GM06990 (cell line): ENCODE measurements at regions not wholly inside any gene's neighbourhood (a gene's known extent, or its start where the extent isn't known, plus 50 kb on each side); places are given as distances from the start of the nearest gene placed in this dataset.

Experiments
- DNase-seq: peaks from one replicate; pipeline ENCODE4 v3.0.0-alpha.2; 2011; ENCODE audit not compliant: insufficient read length; ENCODE audit errors: extremely low read depth
- H3K27me3 ChIP-seq: replicated peaks from 2 replicates; pipeline ENCODE4 v1.6.0; 2011; ENCODE audit warnings: low read length; ENCODE audit not compliant: control insufficient read depth, insufficient read depth
- H3K36me3 ChIP-seq: 2 replicates; pipeline ENCODE4 v1.5.1; 2011; ENCODE audit warnings: low read length; ENCODE audit not compliant: control insufficient read depth, insufficient read depth
- H3K4me3 ChIP-seq: replicated peaks from 2 replicates; pipeline ENCODE4 v1.5.1; 2011; ENCODE audit warnings: low read depth, mild to moderate bottlenecking, control low read depth, low read length
- CTCF ChIP-seq: IDR thresholded peaks from 2 replicates; pipeline ENCODE4 v1.5.1; 2011; ENCODE audit warnings: low read length, control low read depth, mild to moderate bottlenecking, inconsistent platforms; ENCODE audit not compliant: insufficient read depth, poor library complexity, severe bottlenecking

- Histone ChIP-seq H3K27me3 (no peaks in the 10 kb centered on the region), H3K36me3 (no peaks in the 10 kb centered on the region), H3K4me3 (no peak overlapping the region)
- no peak for DNase-seq
- no peak for TF ChIP-seq CTCF
These were observed 549.0 kb upstream of the RGS18 start for GRCh38 chr1:191609305-191609704.

GRCh38 chr1:191615101-191615821, 543.0 kb upstream of the RGS18 start:
- no peak for TF ChIP-seq CTCF
- Histone ChIP-seq H3K36me3 (no peaks in the 10 kb centered on the region), H3K27me3 (no peaks in the 10 kb centered on the region), H3K4me3 (no peak overlapping the region)
- no peak for DNase-seq

GRCh38 chr1:191618181-191618580, 540.1 kb upstream of the RGS18 start:
- H3K27me3 ChIP-seq: no peaks in the 10 kb centered on the region
- H3K4me3 ChIP-seq: no peak overlapping the region
- no peaks in the 10 kb centered on the region for H3K36me3 ChIP-seq
- DNase-seq: no peak
- no peak for TF ChIP-seq CTCF

- no peak for TF ChIP-seq CTCF
These were observed 537.4 kb upstream of the RGS18 start for GRCh38 chr1:191620883-191621282.

GRCh38 chr1:191624044-191624443, 534.2 kb upstream of the RGS18 start:
- no peak for TF ChIP-seq CTCF
- no peaks in the 10 kb centered on the region for H3K36me3 ChIP-seq
- DNase-seq: no peak
- no peak overlapping the region for H3K4me3 ChIP-seq
- no peaks in the 10 kb centered on the region for H3K27me3 ChIP-seq

More at GRCh38 chr1:191620883-191621282, 537.4 kb upstream of the RGS18 start:
- no peak overlapping the region for H3K4me3 ChIP-seq
- no peaks in the 10 kb centered on the region for H3K36me3 ChIP-seq
- H3K27me3 ChIP-seq: no peaks in the 10 kb centered on the region
- DNase-seq: no peak

- TF ChIP-seq CTCF: peak; percentile 4
- Histone ChIP-seq H3K36me3 (no peaks in the 10 kb centered on the region), H3K4me3 (no peak overlapping the region), H3K27me3 (no peaks in the 10 kb centered on the region)
- no peak for DNase-seq
These were observed 528.4 kb upstream of the RGS18 start for GRCh38 chr1:191629836-191630235.
